B cell (primary cell): ENCODE measurements at regions not wholly inside any gene's neighbourhood (a gene's known extent, or its start where the extent isn't known, plus 50 kb on each side); places are given as distances from the start of the nearest gene placed in this dataset.

ENCODE experiments used
- ATAC-seq: fragments of 200-7000 bp; cut with Tn5 transposase; one replicate; pipeline ENCODE4 v1.10.0; 2021; ENCODE audit warnings: low read depth, mild to moderate bottlenecking, moderate number of reproducible peaks, moderate library complexity
- CTCF ChIA-PET: fragments of 350-600 bp; sonication (Branson Sonifier 250); formaldehyde crosslinking; loops from one replicate; lab custom pipeline; 2021; ENCODE audit warnings: antibody characterized with exemption, inconsistent platforms; lab: Charles Lee
- POLR2A ChIA-PET: fragments of 350-600 bp; sonication (Branson Sonifier 250); formaldehyde crosslinking; loops from one replicate; lab custom pipeline; 2021; ENCODE audit warnings: antibody characterized with exemption; lab: Charles Lee
- DNase-seq: peaks from one replicate; pipeline ENCODE4 v3.0.0; 2013
- H2AFZ ChIP-seq: 2 replicates; pipeline ENCODE4 v1.6.1; 2012; ENCODE audit warnings: mild to moderate bottlenecking, low read depth, low read length; ENCODE audit not compliant: insufficient read depth, poor library complexity, severe bottlenecking
- H3K27ac ChIP-seq, 2 donors: 1 replicate in 1 of 2; 2 replicates in 1 of 2; pipeline ENCODE4 v1.5.1; 2012 to 2013; ENCODE audit warnings: low read length in 2 of 2, mild to moderate bottlenecking in 2 of 2, moderate library complexity in 1 of 2
- H3K27me3 ChIP-seq, 4 experiments: fragments of 200-600 bp in 1 of 4; sonication (generic) in 1 of 4; replicated peaks in 1 of 4; 1 replicate in 2 of 4; 2 replicates in 2 of 4; pipeline versions ENCODE4 v1.6.1 to v1.7.0; 2013 to 2016; ENCODE audit warnings: low read length in 3 of 4, mild to moderate bottlenecking in 2 of 4, mixed read lengths in 1 of 4, moderate library complexity in 1 of 4; ENCODE audit not compliant: insufficient read depth in 4 of 4, control insufficient read depth in 3 of 4; ENCODE audit errors: control extremely low read depth in 1 of 4
- H3K36me3 ChIP-seq, 2 experiments: replicated peaks in 1 of 2; 1 replicate in 1 of 2; 2 replicates in 1 of 2; pipeline versions ENCODE4 v1.6.1 to v1.7.1; 2013; ENCODE audit warnings: low read length in 1 of 2; ENCODE audit not compliant: insufficient read depth in 2 of 2, control insufficient read depth in 1 of 2; ENCODE audit errors: control extremely low read depth in 1 of 2, extremely low read depth in 1 of 2
- H3K4me1 ChIP-seq, 2 donors: fragments of 200-600 bp in 1 of 2; sonication (generic) in 1 of 2; 1 replicate in 1 of 2; 2 replicates in 1 of 2; pipeline versions ENCODE4 v1.5.1 to v1.6.1; 2013 to 2017; ENCODE audit warnings: low read length in 2 of 2; ENCODE audit not compliant: control insufficient read depth in 2 of 2, insufficient read depth in 2 of 2
- H3K4me2 ChIP-seq: replicated peaks from 2 replicates; pipeline ENCODE3; 2012; ENCODE audit warnings: mild to moderate bottlenecking, low read depth, low read length; ENCODE audit not compliant: poor library complexity, severe bottlenecking
- H3K4me3 ChIP-seq, 5 experiments: fragments of 200-600 bp in 1 of 5; sonication (generic) in 1 of 5; 1 replicate in 3 of 5; 2 replicates in 2 of 5; pipeline versions ENCODE4 v1.5.1 to v1.7.0; 2011 to 2016; ENCODE audit warnings: low read length in 4 of 5, mild to moderate bottlenecking in 4 of 5, low read depth in 2 of 5, control low read depth in 1 of 5, moderate library complexity in 1 of 5; ENCODE audit not compliant: insufficient read depth in 1 of 5; ENCODE audit errors: control extremely low read depth in 1 of 5, extremely low read depth in 1 of 5
- H3K79me2 ChIP-seq: fragments of 200-600 bp; sonication (generic); one replicate; pipeline ENCODE4 v1.6.0; 2016; ENCODE audit warnings: low read length; ENCODE audit not compliant: control insufficient read depth, insufficient read depth
- H3K9ac ChIP-seq: fragments of 200-600 bp; sonication (generic); 2 replicates; pipeline ENCODE4 v1.6.1; 2017; ENCODE audit warnings: mild to moderate bottlenecking, low read length, moderate library complexity
- H3K9me3 ChIP-seq, 3 donors: one replicate each; pipeline versions ENCODE4 v1.6.1 to v1.7.1; 2013; ENCODE audit warnings: low read length in 2 of 3; ENCODE audit not compliant: control insufficient read depth in 2 of 3, insufficient read depth in 1 of 3; ENCODE audit errors: control extremely low read depth in 1 of 3
- H4K20me1 ChIP-seq: 2 replicates; pipeline ENCODE4 v1.6.0; 2012; ENCODE audit warnings: mild to moderate bottlenecking, low read length; ENCODE audit not compliant: insufficient read depth, control insufficient read depth, poor library complexity, severe bottlenecking
- H3K27ac Mint-ChIP-seq: one replicate; pipeline ENCODE4 v1.8.0; 2021; ENCODE audit warnings: mixed read lengths
- H3K27me3 Mint-ChIP-seq: one replicate; pipeline ENCODE4 v1.8.0; 2021; ENCODE audit warnings: mixed read lengths
- H3K4me1 Mint-ChIP-seq: one replicate; pipeline ENCODE4 v1.8.0; 2021; ENCODE audit warnings: mixed read lengths
- H3K4me3 Mint-ChIP-seq: one replicate; pipeline ENCODE4 v1.8.0; 2021; ENCODE audit warnings: mixed read lengths
- H3K9me3 Mint-ChIP-seq: one replicate; pipeline ENCODE4 v1.8.0; 2022; ENCODE audit warnings: mixed read lengths; ENCODE audit not compliant: insufficient read depth
- CTCF ChIP-seq: fragments of 200-600 bp; IDR thresholded peaks from one replicate; pipeline ENCODE4 v1.8.0; 2022; ENCODE audit warnings: antibody characterized with exemption, mild to moderate bottlenecking
- EZH2 ChIP-seq: IDR thresholded peaks from 2 replicates; pipeline ENCODE4 v1.6.1; 2012; ENCODE audit warnings: borderline replicate concordance, low read depth, mild to moderate bottlenecking, moderate library complexity, low read length; ENCODE audit not compliant: insufficient read depth, poor library complexity, severe bottlenecking
- WGBS: methylation state at CpG from one replicate; pipeline ENCODE4 v1.1.5; 2013; ENCODE audit warnings: missing lambda C conversion rate; ENCODE audit not compliant: insufficient coverage; 5-methylcytosine and 5-hydroxymethylcytosine counted together
- intact Hi-C: fragments of 100-400 bp; cut with micrococcal nuclease; formaldehyde crosslinking; loops from one replicate; pipeline ENCODE4 v1.10.0; 2022

GRCh38 chr3:82745544-82745943 is 984.1 kb upstream of the GBE1 start:
- no peak overlapping the region for H3K4me2 ChIP-seq
- no peak overlapping the region for H3K4me3 ChIP-seq
- POLR2A ChIA-PET = no interaction called here
- DNase-seq = no peak
- H3K27me3 Mint-ChIP-seq = no peaks in the 10 kb centered on the region
- no peak overlapping the region for H3K9ac ChIP-seq
- ATAC-seq = no peak
- no peaks in the 10 kb centered on the region for H3K79me2 ChIP-seq
- no peak overlapping the region for H3K4me3 Mint-ChIP-seq
- no peak overlapping the region for H2AFZ ChIP-seq
- H3K4me1 Mint-ChIP-seq = no peaks in the 10 kb centered on the region
- H3K36me3 ChIP-seq = no peaks in the 10 kb centered on the region
- H3K9me3 Mint-ChIP-seq = peaks cover 3% of the 10 kb centered on the region
- no peaks in the 10 kb centered on the region for H3K4me1 ChIP-seq
- WGBS = no CpG with 5 or more reads among the region's 1 CpG
- no peak overlapping the region for H3K27ac Mint-ChIP-seq
- no peaks in the 10 kb centered on the region for H3K27me3 ChIP-seq
- TF ChIP-seq EZH2 (no peak), CTCF (no peak)
- CTCF ChIA-PET = no interaction called here
- intact Hi-C loops = no loop called here
- no peaks in the 10 kb centered on the region for H4K20me1 ChIP-seq
- H3K27ac ChIP-seq = no peak overlapping the region
- H3K9me3 ChIP-seq = peaks cover 0 to 3% (median 0%) of the 10 kb centered on the region in 3 donors

- Histone ChIP-seq H3K4me1 (no peaks in the 10 kb centered on the region), H3K4me2 (no peak overlapping the region), H3K4me3 (no peak overlapping the region), H4K20me1 (no peaks in the 10 kb centered on the region), H3K27ac (no peak overlapping the region), H3K9me3 (peaks cover 0 to 3% (median 0%) of the 10 kb centered on the region in 3 donors), H3K79me2 (no peaks in the 10 kb centered on the region), H3K36me3 (no peaks in the 10 kb centered on the region), H2AFZ (no peak overlapping the region), H3K9ac (no peak overlapping the region), H3K27me3 (no peaks in the 10 kb centered on the region)
- Mint-ChIP-seq H3K4me3 (no peak overlapping the region), H3K9me3 (peaks cover 3% of the 10 kb centered on the region), H3K27me3 (no peaks in the 10 kb centered on the region), H3K4me1 (no peaks in the 10 kb centered on the region), H3K27ac (no peak overlapping the region)
- DNase-seq (no peak), ATAC-seq (no peak)
- ChIA-PET POLR2A (no interaction called here), CTCF (no interaction called here)
- intact Hi-C loops = no loop called here
- TF ChIP-seq EZH2 (no peak), CTCF (no peak)
- WGBS = 90% methylated on average over 5 of the region's 5 CpGs
Observed at GRCh38 chr3:82743196-82743595, 981.8 kb upstream of the GBE1 start.
